TTC549 (cell line): ENCODE measurements at regions not wholly inside any gene's neighbourhood (a gene's known extent, or its start where the extent isn't known, plus 50 kb on each side); places are given as distances from the start of the nearest gene placed in this dataset.

Experiments
- FAIRE-seq: peaks from 2 replicates; lab custom pipeline; 2012; peaks lifted over from hg19 to GRCh38; lab: Jason Lieb, UNC

DNA sequence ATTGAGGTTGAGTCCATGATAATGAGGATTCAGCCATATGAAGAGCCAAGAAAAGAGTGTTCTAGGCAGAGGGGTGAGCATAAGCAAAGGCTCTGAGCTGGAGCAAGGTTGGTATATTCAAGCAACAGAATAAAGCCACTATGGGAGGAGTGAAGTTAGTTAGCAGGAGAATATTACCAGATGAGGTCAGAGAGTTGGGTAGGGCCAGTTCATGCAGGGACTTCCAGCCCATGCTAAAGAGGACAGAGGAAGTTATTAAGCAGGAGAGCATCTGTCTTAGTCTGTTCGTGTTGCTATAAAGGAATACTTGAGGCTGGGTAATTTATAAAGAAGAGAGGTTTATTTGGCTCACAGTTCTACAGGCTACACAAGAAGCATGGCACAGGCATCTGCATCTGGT, 57.1 kb upstream of the ATG10 start:
- FAIRE-seq = no peak

DNA sequence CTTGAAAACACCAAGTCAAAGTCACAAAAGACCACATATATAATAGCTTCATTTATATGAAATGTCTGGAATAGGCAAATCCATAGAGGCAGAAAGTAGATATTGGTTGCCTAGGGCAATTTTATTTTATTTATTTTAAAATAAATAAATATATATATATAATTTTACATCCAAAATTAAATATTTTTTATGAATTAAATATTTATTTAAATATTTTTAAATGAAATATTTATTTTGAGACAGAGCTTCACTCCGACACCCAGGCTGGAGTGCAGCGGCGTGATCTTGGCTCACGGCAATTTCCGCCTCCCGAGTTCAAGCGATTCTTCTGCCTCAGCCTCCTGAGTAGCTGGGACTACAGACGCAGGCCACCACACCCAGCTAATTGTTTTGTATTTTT, 58.9 kb upstream of the ATG10 start:
- FAIRE-seq = no peak

DNA sequence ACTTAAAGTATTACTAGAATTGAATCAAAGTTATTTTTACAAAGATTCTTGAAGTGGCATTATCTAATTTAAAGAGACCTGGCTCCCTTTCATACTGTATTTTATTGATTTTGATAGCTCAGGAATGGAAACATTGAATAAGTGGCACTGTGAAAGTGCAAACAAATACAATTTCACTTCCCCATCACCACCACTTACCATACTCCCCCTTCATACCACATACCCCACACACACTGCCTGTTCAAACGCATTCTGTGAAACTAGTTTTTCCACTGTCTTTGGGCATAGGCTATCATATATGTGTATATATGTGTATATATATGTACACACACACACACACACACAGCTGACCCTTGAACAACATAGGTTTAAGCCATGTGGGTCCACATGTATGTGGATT, 62.1 kb upstream of the ATG10 start:
- FAIRE-seq = no peak

DNA sequence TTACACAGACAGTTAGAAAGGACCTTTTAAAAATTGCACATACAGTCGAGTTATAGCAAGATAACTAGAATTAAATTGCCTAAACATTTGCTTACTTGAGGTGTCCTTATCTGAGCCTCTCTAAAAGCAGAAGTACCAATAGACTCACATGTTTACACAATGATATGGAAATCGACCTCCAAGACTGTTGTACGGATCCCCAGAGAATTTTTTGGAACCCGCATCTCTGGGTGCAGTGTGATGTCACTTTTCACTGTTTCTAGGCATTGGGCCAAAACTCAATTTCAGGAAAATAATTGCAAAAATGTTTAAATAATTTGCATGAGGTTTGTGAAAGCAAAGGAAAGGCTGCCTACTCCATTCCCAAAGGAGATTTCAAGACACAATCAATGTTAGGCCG, 63.1 kb upstream of the ATG10 start:
- FAIRE-seq = no peak

DNA sequence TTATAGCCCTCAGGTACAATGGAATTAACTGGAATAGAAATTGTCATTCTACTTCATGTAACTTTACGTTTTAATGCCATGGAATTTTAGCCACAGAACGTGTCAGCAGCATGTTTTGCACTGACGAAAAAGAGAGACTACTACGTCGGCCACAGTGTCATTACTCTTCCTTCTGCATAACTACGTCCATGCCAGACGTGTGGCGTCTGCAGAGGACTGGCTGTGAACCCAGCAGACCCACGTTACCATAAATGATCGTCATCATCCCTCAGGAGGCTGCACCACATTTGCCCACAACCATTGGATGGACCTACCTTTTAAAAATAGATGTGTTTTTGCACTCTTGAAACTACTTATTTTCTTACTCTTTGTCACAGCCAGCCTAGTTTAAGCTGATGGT, 63.8 kb upstream of the ATG10 start:
- FAIRE-seq = no peak

DNA sequence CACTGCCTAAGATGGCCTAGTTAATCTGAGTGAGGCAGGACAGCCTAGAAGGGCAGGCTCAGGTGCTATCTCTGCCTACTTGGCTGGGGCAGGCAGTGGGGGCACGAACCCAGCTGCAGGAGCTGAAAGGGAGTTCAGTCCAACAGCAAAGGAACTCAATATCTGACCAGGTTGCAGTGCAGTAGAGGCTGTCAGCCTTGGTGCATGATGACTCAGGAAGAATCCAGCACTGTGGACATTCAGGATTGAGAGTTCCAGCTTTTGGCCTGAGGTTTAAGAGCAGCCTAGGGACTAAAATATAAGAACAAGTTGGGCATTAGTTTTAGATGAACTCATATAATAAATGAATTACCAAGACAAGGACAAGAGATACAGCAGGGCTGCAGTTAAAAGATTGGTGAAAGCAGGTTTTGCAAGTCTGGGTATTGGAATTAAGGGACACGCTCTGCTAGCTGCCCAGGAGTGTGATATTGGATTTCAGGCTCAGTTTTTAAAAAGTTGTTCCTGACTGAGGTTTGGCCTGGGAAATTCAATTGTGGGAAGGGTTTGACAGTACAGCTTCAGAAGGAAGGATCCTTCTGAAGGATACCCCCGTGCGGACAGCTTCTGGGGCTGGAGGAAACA, 64.7 kb upstream of the ATG10 start:
- no peak for FAIRE-seq

DNA sequence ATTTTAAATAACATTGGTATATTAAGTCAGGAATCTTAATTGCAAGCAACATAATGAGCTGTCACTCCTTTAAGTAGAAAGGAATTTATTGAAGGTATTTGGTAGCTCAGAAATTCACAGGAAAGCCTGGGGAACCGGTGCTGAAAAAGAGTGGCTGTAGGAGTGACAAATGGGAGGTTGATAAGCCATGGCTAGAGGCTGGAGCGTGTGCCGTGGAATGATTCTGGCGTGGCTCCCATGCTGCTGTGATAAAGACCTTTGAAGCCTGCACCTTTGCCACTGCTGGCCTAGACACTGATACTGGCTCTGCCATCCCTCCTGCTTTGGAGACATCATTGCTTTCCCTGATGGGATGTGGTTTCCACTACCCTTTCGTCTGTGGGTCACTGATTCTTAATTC, 65.7 kb upstream of the ATG10 start:
- FAIRE-seq = no peak

DNA sequence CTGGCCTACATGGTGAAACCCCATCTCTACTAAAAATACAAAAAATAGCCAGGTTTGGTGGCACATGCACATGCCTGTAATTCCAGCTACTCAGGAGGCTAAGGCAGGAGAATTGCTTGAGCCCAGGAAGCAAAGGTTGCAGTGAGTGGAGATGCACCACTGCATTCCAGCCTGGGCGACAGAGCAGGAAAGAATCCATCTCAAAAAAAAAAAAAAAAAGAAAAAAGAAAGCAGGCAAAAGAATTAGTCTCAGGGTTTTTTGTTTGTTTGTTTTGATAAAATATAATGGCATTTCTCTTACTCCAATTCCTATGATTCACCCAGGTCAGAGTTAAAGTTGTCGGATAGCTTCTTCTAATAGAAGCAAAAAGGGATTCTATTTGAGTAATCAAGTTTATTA, 67.0 kb upstream of the ATG10 start:
- no peak for FAIRE-seq

DNA sequence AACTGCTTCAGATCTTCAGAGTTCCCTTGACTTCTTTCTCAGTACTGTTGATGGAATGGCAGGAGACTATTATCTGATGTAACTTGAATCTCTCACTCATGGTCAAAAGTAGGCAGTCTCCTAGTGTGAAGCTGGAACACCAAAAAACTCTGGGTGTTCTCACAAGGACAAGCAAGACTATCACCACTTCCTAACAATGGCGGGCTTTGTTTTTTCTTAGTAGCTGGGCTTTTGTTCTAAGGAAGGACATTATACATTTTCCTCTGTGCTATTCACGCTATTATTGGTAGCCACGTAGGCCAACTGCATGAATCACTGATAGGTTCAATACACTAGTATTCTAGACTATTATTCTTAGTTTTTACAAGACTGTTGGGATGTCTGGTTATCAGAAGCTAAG, 67.7 kb upstream of the ATG10 start:
- no peak for FAIRE-seq

DNA sequence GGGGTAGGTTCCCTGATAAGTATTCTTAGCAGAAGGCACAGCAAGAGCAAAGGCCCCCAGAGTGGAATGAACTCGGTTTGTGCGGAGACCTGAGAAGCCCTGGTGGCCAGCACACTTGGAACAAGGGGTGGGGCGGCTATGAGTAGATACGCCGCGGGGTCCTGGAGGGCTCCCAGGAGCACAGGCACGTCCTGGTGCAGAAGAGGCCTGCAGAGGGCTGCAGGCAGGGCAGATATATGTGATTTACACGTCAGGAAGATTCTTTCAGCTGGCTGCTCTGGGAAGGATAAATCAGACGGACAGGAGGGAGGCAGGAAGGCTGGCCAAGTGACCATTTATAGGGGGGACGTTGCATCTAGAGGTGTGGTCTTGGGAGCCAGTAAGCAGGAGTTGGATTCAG, 70.2 kb upstream of the ATG10 start:
- FAIRE-seq = no peak

DNA sequence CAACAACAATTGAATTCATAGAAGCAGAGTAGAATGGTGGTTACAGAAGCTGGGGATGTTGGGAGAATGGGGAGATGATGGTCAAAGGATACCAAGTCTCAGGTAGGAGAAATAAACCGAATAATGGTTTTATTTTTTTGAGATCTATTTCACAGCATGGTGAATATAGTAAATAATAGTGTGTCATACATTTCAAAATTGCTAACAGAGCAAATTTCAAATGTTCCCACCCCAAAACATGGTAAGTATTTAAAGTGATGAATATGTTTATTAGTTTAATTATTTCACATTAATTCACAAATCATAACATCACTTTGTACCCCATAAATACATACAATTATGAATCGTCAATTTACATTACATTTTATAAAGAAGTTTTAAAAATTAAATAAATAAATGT, 72.7 kb upstream of the ATG10 start:
- no peak for FAIRE-seq

DNA sequence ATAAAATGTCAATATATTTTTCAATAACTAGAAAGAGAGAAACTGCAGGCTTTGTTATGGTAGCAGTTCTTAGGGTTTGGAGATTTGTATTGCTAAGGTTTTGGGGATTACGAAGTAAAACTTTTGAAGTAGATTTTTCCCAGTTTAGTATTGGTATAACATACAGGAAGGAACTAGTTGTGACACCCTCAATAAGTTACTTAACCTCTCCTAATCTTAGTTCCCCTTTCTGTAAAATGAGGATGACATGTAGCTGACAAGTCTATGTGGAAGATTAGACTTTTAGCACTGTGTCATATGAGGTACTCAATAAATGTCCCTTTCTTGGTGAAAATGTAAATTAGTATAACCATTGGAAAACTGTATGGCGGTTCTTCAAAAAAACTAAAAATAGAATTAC, 73.4 kb upstream of the ATG10 start:
- FAIRE-seq = no peak

DNA sequence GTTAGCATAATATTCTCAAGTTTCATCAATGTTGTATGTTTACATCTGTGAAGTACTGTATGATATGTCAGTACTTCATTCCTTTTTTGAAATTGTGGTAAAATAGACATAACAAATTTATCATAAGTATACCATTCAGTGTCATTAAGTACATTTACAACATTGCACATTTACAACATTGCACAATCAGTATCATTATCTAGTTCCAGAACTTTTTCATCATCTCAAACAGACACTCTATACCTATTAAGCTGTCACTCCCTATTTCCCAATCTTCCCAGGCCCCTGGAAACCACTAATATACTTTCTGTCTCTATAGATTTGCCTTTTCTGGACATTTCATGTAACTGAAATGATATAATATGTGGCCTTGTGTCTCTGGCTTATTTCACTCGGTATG, 75.1 kb upstream of the ATG10 start:
- no peak for FAIRE-seq

DNA sequence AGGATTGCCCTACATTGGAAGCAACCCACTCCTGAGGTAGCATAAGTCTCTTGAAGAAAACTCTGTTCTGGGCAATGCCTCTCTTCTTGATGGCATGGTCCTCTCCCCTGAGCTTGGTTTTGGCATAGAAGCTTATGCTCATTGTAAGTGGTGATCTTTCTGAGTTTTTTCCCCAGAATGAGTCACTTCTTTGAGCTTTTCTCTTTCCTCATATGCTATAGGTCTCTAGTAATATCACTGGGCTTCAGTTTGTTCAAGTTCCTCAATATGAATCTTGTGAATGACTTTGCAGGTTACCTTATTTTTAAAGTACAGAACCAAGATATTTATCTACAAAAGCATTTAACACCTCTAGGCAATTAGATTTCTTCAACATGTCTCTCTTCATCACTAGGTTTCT, 76.5 kb upstream of the ATG10 start:
- no peak for FAIRE-seq

DNA sequence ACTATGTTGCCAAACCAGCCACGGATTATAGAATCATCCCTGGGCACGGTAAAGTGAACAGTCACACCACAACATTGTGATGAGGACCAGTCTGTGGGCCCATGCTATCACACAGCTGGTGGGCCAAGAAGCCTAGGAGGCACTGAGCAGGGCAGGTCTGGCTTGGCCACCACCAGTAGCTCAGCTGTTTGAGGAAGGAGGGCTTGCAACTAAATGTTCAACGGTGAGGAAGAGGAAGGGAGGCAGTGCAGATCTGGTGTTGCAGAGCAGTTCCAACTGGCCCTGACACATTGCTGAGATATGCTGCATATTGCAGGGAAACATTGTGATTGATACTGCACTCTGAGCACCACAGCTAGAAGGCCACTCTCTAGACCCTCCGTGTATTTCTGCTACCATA, 77.9 kb upstream of the ATG10 start:
- FAIRE-seq = no peak

DNA sequence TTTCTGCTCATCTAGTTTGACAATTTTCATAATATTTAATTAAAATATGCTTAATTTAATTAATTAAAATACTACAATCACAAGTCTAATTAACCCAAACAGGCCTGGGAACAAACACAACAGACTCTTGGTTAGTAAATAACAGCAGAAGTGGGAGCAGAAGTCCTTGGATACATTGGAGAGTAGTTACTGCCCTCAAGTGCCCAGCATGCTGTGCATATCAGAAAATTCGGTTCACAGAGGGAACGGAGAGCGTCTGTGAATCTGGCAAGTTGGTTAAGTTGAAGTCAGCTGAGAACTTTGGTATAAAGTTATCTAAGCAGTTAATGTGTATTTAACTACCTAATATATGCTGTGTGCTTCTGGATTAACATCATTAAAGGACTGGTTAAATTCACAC, 87.0 kb upstream of the ATG10 start:
- no peak for FAIRE-seq

DNA sequence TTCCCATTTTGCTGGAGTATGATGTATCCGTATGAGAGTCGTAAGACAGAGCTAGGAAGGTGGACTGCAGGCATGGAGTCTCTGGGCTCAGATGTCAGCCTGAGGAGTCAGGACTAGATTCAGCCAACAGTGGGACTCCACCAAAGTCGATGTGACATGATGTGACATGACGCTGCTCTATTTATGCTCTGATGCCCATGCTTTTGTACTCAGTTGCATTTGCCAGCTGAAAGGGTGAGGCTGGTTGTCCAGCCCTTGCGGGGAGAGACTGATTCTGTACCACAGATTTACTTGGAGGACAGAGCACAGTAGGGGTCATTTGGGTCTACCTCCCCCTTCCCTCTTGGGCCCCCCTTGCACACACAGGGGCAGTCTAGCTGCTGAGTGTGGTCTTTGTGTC, 88.5 kb upstream of the ATG10 start:
- no peak for FAIRE-seq

DNA sequence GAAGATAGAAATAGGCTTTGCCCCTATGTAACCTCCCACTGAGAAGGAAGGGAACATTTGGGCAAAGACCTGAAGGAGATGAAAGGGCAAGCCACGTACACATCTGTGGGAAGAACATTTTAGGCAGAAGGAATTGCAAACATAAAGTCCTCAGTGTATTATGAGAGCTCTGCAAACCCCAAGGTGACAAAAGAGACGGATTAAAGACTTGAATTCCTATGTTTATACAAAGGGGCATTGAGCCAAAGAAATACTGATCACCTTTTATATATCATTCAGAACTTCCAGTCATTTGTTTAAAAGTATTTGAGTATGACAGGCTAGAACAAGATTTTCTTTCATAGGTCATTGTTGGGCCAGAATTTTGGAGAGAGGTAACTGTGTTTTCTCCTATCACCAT, 90.2 kb upstream of the ATG10 start:
- FAIRE-seq = no peak

DNA sequence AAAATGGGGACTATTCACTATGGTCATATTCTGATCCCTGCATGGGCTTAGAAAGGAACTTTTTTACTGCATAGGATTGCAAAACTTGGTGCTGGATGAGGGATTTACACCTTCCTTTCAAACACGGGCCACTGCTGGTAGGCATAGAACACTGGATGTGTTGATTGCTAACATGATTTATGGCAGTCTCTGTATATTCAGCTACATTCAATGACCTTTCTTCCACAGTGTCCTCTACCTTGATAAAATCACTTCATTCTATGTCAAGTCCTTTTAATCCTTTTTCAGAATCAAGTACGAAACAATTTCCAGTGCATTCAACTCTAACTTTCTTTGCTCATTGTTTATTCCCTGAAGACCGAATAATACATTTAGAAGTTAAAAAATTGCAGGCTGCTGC, 91.9 kb upstream of the ATG10 start:
- no peak for FAIRE-seq

DNA sequence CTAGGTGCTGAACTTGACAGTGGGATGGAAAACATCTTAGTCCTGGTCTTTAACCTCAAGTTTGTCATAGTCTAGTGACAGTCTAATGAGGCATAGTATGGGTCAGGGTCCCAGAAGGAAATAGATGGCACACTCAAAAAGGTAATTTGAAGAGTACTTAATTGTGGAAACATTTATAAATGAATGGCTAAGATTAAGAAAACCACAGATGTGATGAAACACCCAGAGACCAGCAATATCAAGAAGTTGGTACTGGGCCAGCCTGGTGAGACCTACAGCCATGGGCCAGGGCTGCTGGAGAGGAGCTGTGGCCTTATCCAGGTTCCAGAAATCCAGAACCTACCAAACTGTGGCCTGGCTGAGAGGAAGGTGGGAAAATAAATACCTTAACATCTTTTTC, 93.5 kb upstream of the ATG10 start:
- FAIRE-seq = no peak

DNA sequence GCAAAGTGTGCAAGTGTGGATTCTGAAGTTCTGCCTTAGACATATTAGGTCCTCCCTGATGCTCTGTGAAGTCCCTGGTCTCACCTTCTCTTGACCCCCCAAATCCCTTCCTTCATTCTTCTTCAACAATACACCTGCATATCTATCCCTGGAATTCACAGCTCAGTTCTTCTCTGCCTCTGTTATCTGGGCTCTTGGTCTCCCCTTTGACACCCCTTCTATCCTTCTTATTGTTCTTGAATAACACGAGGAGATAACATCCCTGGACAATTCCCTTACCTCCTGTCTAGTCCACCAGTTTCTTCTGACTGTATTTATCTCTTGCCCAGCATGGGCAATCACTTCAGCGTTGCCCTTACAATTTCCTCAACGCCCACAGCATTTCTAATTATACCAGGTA, 104.8 kb upstream of the ATG10 start:
- no peak for FAIRE-seq

DNA sequence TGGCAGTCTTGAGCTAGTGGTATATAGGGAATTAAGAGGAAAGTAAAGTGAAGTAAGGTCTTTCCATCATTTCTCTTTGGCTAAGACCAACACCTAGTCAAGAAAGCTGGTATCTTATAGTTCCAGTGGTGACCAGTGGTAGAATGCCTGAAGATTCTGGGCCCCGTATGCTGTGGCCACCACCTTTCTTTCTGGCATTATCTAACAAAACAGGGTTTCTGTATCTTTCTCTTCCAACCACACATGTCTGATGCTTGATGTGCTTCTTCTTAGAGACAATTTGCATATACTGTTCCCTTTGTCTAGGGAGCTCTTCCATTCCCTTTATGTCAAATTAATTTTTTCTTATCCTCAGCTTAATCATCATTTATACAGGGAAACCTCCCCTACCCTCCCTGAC, 109.9 kb upstream of the SSBP2 start:
- FAIRE-seq = no peak

DNA sequence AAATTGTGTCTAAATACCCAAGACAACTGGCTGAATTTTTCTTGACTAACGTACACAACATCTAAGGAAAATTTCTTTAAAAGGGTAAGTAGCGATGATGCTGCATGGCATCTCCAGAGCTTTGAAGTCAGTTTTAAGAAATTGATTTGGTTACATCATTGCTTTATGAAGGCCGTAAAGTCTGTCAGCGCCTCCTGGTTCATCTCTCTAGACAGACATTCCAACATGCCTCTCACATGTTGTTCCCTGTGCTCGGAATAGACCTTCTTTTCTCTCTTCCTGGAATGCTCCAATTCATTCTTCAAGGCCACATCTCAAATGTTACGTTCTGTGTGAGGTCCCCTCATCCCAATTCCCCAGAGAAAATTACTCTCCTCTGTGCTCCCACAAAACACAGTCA, 108.7 kb upstream of the SSBP2 start:
- FAIRE-seq = no peak

DNA sequence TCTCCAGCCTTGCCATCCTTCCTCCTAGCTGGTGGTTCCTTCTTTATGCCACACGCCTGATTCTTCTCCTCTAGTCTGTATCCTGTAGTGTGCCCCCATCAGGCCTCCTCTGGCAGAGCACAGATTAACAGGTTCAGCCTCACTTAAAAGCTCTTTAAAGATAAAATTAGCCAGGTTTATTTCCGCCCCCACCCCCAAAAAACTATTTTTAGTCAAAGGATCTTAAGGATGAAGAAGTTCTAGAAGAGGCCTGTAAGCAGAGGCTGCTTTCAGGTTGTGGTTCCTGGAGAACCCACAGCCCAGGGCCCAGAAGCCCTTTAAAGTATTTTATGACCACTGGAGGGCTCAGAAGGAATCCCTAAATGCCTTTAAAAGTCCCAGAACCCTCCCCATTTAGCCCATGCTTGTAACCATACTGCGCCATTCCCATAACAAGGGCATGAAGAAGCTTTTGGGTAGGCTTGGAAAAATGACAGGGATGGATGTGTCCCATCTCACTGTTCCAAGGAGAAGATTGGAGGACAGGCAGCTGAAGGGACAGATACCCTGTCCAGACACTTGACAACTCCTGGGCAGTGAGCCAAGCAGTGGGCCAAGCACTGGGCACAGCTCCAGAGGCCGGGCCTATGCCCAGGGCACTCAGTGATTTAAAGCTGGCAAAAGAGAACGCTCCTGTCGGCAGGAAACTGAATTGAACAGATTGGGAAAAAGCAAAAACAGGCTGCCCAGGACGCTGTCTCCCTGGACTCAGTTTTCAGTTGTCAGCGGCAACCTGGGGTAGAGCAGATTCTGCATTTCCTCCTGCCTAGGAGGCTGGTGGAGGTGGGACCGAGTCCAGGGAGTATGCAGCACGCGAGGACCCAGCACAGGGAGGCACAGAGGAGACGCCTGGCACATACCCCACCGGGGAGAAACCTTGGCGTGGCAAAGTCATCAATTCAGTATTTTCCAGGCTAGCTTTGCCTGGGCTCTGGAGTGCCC, 106.3 kb upstream of the SSBP2 start:
- no peak for FAIRE-seq
